PC-3 (cell line): ENCODE measurements at regions not wholly inside any gene's neighbourhood (a gene's known extent, or its start where the extent isn't known, plus 50 kb on each side); places are given as distances from the start of the nearest gene placed in this dataset.

Source experiments
- EZH2 ChIP-seq: fragments of 300-600 bp; sonication (generic); IDR thresholded peaks from one replicate; pipeline ENCODE4 v1.6.1; 2017; ENCODE audit warnings: antibody characterized with exemption, mild to moderate bottlenecking, low read length; ENCODE audit not compliant: unreplicated experiment
- EZH2phosphoT487 ChIP-seq: fragments of 300-600 bp; sonication (generic); IDR thresholded peaks from 2 replicates; pipeline ENCODE4 v1.6.1; 2018; ENCODE audit warnings: mild to moderate bottlenecking, antibody characterized with exemption, low read length, borderline replicate concordance
- TF ChIP-seq, protein P1 (sequence below): fragments of 300-600 bp; sonication (generic); conservative IDR thresholded peaks from 2 replicates; pipeline ENCODE4 v1.5.1; 2017; ENCODE audit warnings: antibody characterized with exemption, low read depth, mild to moderate bottlenecking, low read length

DNA sequence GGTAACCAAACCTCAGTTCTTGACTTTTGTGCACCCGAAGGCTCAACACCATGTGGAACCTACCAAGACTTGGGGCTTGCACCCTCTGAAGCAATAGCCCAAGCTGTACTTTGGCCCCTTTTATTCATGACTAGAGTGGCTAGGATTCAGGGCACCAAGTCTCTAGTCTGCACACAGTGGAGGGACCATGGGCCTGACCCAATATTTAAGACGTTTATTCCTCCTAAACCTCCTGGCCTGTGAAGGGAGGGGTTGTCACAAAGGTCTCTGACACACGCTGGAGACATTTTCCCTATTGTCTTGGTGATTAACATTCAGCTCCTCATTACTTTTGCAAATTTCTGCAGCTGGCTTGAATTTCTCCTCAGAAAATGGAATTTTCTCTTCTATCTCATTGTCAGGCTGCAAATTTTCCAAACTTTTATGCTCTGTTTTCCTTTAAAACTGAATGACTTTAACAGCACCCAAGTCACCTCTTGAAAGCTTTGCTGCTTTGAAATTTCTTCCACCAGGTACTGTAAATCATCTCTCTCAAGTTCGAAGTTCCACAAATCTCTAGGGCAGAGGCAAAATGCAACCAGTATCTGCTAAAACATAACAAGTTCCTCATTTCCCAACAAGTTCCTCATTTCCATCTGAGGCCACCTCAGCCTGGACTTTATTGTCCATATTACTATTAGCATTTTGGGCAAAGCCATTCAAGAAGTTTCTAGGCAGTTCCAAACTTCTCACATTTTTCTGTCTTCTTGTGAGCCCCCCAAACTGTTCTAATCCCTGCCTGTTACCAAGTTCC lies 481.4 kb upstream of the BTBD3 start:
- TF ChIP-seq EZH2 (no peak), EZH2phosphoT487 (no peak)
- TF ChIP-seq, protein P1, sequence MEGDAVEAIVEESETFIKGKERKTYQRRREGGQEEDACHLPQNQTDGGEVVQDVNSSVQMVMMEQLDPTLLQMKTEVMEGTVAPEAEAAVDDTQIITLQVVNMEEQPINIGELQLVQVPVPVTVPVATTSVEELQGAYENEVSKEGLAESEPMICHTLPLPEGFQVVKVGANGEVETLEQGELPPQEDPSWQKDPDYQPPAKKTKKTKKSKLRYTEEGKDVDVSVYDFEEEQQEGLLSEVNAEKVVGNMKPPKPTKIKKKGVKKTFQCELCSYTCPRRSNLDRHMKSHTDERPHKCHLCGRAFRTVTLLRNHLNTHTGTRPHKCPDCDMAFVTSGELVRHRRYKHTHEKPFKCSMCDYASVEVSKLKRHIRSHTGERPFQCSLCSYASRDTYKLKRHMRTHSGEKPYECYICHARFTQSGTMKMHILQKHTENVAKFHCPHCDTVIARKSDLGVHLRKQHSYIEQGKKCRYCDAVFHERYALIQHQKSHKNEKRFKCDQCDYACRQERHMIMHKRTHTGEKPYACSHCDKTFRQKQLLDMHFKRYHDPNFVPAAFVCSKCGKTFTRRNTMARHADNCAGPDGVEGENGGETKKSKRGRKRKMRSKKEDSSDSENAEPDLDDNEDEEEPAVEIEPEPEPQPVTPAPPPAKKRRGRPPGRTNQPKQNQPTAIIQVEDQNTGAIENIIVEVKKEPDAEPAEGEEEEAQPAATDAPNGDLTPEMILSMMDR = no peak
